ENCODE measurements at regions not wholly inside any gene's neighbourhood (a gene's known extent, or its start where the extent isn't known, plus 50 kb on each side); places are given as distances from the start of the nearest gene placed in this dataset.
A peak's percentile ranks its signal among the peaks of the same experiment; 100 is the strongest.

GRCh38 chr1:58862728-58863385 lies 79.0 kb upstream of the JUN start:
- no peak for DNase-seq

- no peak for DNase-seq
Measured at GRCh38 chr1:58864654-58865053, 80.8 kb upstream of the JUN start.

GRCh38 chr1:58866578-58866977 lies 82.7 kb upstream of the JUN start:
- DNase-seq: no peak

- no peak for DNase-seq
Measured at GRCh38 chr1:58869638-58870297, 85.9 kb upstream of the JUN start.

GRCh38 chr1:58870298-58870676 lies 86.4 kb upstream of the JUN start:
- DNase-seq: no peak

- no peak for DNase-seq
Measured at GRCh38 chr1:58874342-58874741, 90.5 kb upstream of the JUN start.

- DNase-seq: peak; percentile 14
Measured at GRCh38 chr1:58874757-58875755, 91.2 kb upstream of the JUN start.

GRCh38 chr1:58879464-58879863 lies 95.6 kb upstream of the JUN start:
- no peak for DNase-seq

- DNase-seq: no peak
Measured at GRCh38 chr1:58880592-58880991, 96.7 kb upstream of the JUN start.

GRCh38 chr1:58881471-58881994 lies 97.7 kb upstream of the JUN start:
- DNase-seq: no peak

GRCh38 chr1:58882322-58882948 lies 98.6 kb upstream of the JUN start:
- DNase-seq: no peak

- DNase-seq: peak; percentile 41
Measured at GRCh38 chr1:58883037-58883887, 99.4 kb upstream of the JUN start.

GRCh38 chr1:58883888-58884482 lies 100.1 kb upstream of the JUN start:
- DNase-seq: no peak

GRCh38 chr1:58884706-58885661 lies 101.1 kb upstream of the JUN start:
- no peak for DNase-seq

- DNase-seq: no peak
Measured at GRCh38 chr1:58885998-58886397, 102.2 kb upstream of the JUN start.

- no peak for DNase-seq
Measured at GRCh38 chr1:58886611-58887010, 102.8 kb upstream of the JUN start.

- DNase-seq: no peak
Measured at GRCh38 chr1:58887059-58887458, 103.2 kb upstream of the JUN start.

- DNase-seq: no peak
Measured at GRCh38 chr1:58888833-58889232, 105.0 kb upstream of the JUN start.

GRCh38 chr1:58890113-58890512 lies 106.3 kb upstream of the JUN start:
- no peak for DNase-seq

GRCh38 chr1:58890609-58891008 lies 106.8 kb upstream of the JUN start:
- no peak for DNase-seq
